H9 (cell line): ENCODE measurements at regions not wholly inside any gene's neighbourhood (a gene's known extent, or its start where the extent isn't known, plus 50 kb on each side); places are given as distances from the start of the nearest gene placed in this dataset.
A peak's percentile ranks its signal among the peaks of the same experiment; 100 is the strongest.

Experiments used
- DNase-seq: peaks from one replicate; pipeline ENCODE4 v3.0.0-alpha.2; 2017
- H2AFZ ChIP-seq: one replicate; pipeline ENCODE4 v1.6.1; 2013; ENCODE audit warnings: mild to moderate bottlenecking, low read length, control low read depth, moderate library complexity
- H2AK5ac ChIP-seq: 2 replicates; pipeline ENCODE4 v1.6.1; 2013; ENCODE audit warnings: low read length, control low read depth, mixed read lengths; ENCODE audit not compliant: insufficient read length
- H2BK120ac ChIP-seq: one replicate; pipeline ENCODE4 v1.6.1; 2013; ENCODE audit warnings: low read depth, mild to moderate bottlenecking, low read length, control low read depth, inconsistent platforms; ENCODE audit not compliant: poor library complexity, severe bottlenecking
- H2BK12ac ChIP-seq: 2 replicates; pipeline ENCODE4 v1.6.1; 2013; ENCODE audit warnings: low read length, control low read depth, mixed read lengths, low read depth; ENCODE audit not compliant: insufficient read length
- H2BK15ac ChIP-seq: 2 replicates; pipeline ENCODE4 v1.6.1; 2013; ENCODE audit warnings: low read depth, low read length, control low read depth
- H2BK20ac ChIP-seq: one replicate; pipeline ENCODE4 v1.6.1; 2013; ENCODE audit warnings: low read depth, mild to moderate bottlenecking, low read length, control low read depth, inconsistent platforms; ENCODE audit not compliant: poor library complexity, severe bottlenecking
- H2BK5ac ChIP-seq: 2 replicates; pipeline ENCODE4 v1.6.1; 2013; ENCODE audit warnings: low read length, control low read depth, mixed read lengths; ENCODE audit not compliant: insufficient read length
- H3K14ac ChIP-seq: 2 replicates; pipeline ENCODE4 v1.6.1; 2013; ENCODE audit warnings: low read length, control low read depth; ENCODE audit not compliant: insufficient read depth
- H3K18ac ChIP-seq: 2 replicates; pipeline ENCODE4 v1.6.1; 2013; ENCODE audit warnings: low read depth, mild to moderate bottlenecking, mixed read lengths, low read length, control low read depth; ENCODE audit not compliant: insufficient read length
- H3K23ac ChIP-seq: 2 replicates; pipeline ENCODE4 v1.6.1; 2013; ENCODE audit warnings: low read length, control low read depth, mixed read lengths, low read depth; ENCODE audit not compliant: insufficient read length
- H3K23me2 ChIP-seq: 2 replicates; pipeline ENCODE4 v1.6.1; 2013; ENCODE audit warnings: low read depth, mild to moderate bottlenecking, mixed read lengths, low read length, control low read depth; ENCODE audit not compliant: insufficient read length, poor library complexity, severe bottlenecking
- H3K27ac ChIP-seq: 2 replicates; pipeline ENCODE4 v1.5.1; 2013; ENCODE audit warnings: low read length, control low read depth, mixed read lengths, low read depth; ENCODE audit not compliant: insufficient read length
- H3K27me3 ChIP-seq: 2 replicates; pipeline ENCODE4 v1.6.1; 2013; ENCODE audit warnings: low read length, control low read depth, inconsistent platforms; ENCODE audit not compliant: insufficient read depth
- H3K4ac ChIP-seq: 2 replicates; pipeline ENCODE4 v1.6.1; 2013; ENCODE audit warnings: low read depth, mild to moderate bottlenecking, control low read depth, inconsistent platforms, low read length, moderate library complexity
- H3K4me1 ChIP-seq: 2 replicates; pipeline ENCODE4 v1.6.1; 2013; ENCODE audit warnings: low read length, control low read depth, inconsistent platforms; ENCODE audit not compliant: insufficient read depth
- H3K4me2 ChIP-seq: 2 replicates; pipeline ENCODE4 v1.6.1; 2013; ENCODE audit warnings: low read length, control low read depth, mixed read lengths; ENCODE audit not compliant: insufficient read length, insufficient read depth
- H3K56ac ChIP-seq: 2 replicates; pipeline ENCODE4 v1.6.1; 2013; ENCODE audit warnings: low read depth, mild to moderate bottlenecking, mixed read lengths, low read length, control low read depth; ENCODE audit not compliant: insufficient read length
- H3K79me1 ChIP-seq: 2 replicates; pipeline ENCODE4 v1.6.1; 2013; ENCODE audit warnings: low read depth, mild to moderate bottlenecking, moderate library complexity, low read length, control low read depth, inconsistent platforms; ENCODE audit not compliant: insufficient read depth, poor library complexity, severe bottlenecking
- H3K79me2 ChIP-seq: 2 replicates; pipeline ENCODE4 v1.6.1; 2013; ENCODE audit warnings: low read length, control low read depth, inconsistent platforms; ENCODE audit not compliant: insufficient read depth
- H3K9ac ChIP-seq: 2 replicates; pipeline ENCODE4 v1.6.1; 2013; ENCODE audit warnings: low read length, control low read depth, mixed read lengths; ENCODE audit not compliant: insufficient read length; ENCODE audit errors: extremely low read depth
- H3K9me3 ChIP-seq: one replicate; pipeline ENCODE4 v1.6.1; 2013; ENCODE audit warnings: low read depth, low read length, inconsistent platforms; ENCODE audit not compliant: control insufficient read depth
- H3T11ph ChIP-seq: one replicate; pipeline ENCODE4 v1.6.1; 2013; ENCODE audit warnings: mild to moderate bottlenecking, low read length, control low read depth, inconsistent platforms
- H4K20me1 ChIP-seq: one replicate; pipeline ENCODE4 v1.6.1; 2013; ENCODE audit not compliant: control insufficient read depth, insufficient read length, insufficient read depth
- H4K5ac ChIP-seq: 2 replicates; pipeline ENCODE4 v1.6.1; 2013; ENCODE audit warnings: low read depth, mild to moderate bottlenecking, mixed read lengths, low read length, control low read depth; ENCODE audit not compliant: insufficient read length
- H4K8ac ChIP-seq: replicated peaks from 2 replicates; pipeline ENCODE4 v1.6.1; 2013; ENCODE audit warnings: low read length, control low read depth, mixed read lengths, low read depth; ENCODE audit not compliant: insufficient read length
- H4K91ac ChIP-seq: 2 replicates; pipeline ENCODE4 v1.6.1; 2013; ENCODE audit warnings: low read depth, mild to moderate bottlenecking, moderate library complexity, mixed read lengths, low read length, control low read depth; ENCODE audit not compliant: insufficient read length
- H3K27ac Mint-ChIP-seq, 3 experiments: 2 replicates in 2 of 3; 3 replicates in 1 of 3; pipeline ENCODE4 v1.8.0; 2020 to 2021; ENCODE audit warnings: mixed read lengths in 3 of 3, mild to moderate bottlenecking in 1 of 3, moderate library complexity in 1 of 3
- H3K27me3 Mint-ChIP-seq: 2 replicates; pipeline ENCODE4 v1.8.0; 2021; ENCODE audit warnings: low read depth, mild to moderate bottlenecking, moderate library complexity, mixed read lengths
- H3K36me3 Mint-ChIP-seq, 3 experiments: 2 replicates in 2 of 3; 3 replicates in 1 of 3; pipeline ENCODE4 v1.8.0; 2020 to 2021; ENCODE audit warnings: low read depth in 3 of 3, mixed read lengths in 3 of 3; ENCODE audit not compliant: insufficient read depth in 1 of 3
- H3K4me1 Mint-ChIP-seq, 2 experiments: 2 replicates each; pipeline ENCODE4 v1.8.0; 2020; ENCODE audit warnings: mixed read lengths in 2 of 2
- H3K4me3 Mint-ChIP-seq, 2 experiments: 2 replicates in 1 of 2; 3 replicates in 1 of 2; pipeline ENCODE4 v1.8.0; 2020 to 2021; ENCODE audit warnings: mild to moderate bottlenecking in 2 of 2, mixed read lengths in 2 of 2, moderate library complexity in 1 of 2
- H3K9me3 Mint-ChIP-seq, 2 experiments: 2 replicates in 1 of 2; 3 replicates in 1 of 2; pipeline ENCODE4 v1.8.0; 2020; ENCODE audit warnings: mild to moderate bottlenecking in 2 of 2, mixed read lengths in 2 of 2, moderate library complexity in 1 of 2
- WGBS: extraction: QIAGEN DNeasy Blood & Tissue Kit; methylation state at CpG from one replicate; pipeline ENCODE4 v1.1.7; 2013; ENCODE audit warnings: missing lambda C conversion rate, low lambda C conversion rate, mixed read lengths; ENCODE audit not compliant: insufficient read length; ENCODE audit errors: extremely low coverage; 5-methylcytosine and 5-hydroxymethylcytosine counted together
- TF ChIP-seq, protein P1 (sequence below): fragments of 200-600 bp; sonication (generic); conservative IDR thresholded peaks from 3 replicates; pipeline ENCODE4 v1.8.0; 2021; ENCODE audit warnings: antibody characterized with exemption, mild to moderate bottlenecking

DNA sequence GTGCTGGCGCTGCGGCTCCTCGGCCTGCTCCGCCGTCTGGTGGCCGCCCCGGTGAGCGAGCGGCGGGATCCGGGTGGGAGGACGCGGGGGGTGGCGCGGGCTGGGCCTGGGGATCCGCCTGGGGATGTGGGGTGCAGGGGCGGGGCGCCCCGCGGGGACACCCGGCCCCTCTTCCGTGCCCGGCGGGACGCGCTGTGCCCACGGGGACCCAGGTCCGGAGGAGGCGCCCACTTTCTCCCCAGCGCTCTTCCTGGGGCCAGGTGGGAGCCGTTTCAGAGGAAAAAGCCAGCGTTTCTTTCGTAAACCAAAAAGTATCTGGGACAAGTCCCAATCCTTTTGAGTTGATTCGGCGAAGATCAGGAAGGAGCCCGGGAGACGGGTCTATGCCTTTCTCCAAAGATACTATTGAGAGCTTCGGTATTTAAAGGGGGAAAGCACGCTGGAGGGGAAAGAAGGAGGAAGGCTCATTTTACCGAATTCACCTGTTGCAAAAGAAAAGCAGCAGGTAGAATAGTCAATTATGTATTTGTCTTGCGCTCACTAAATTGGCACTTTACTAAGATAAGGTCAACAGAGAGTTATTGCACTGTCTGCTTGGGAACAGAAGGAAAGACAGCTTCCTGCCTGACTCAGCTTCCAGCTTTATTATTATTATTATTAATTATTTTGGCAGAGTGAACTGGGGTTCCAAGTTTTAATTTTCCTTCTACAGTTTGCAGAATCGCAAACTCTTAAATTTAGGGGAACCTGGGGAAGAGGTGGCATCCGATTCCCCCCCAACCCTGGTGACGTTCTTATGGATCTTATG lies 81.5 kb upstream of the CD99 start:
- Mint-ChIP-seq H3K27me3 (no peaks in the 10 kb centered on the region; the same call in 1 of the 2 replicates), H3K9me3 (peaks cover 0 to 3% of the 10 kb centered on the region in 2 experiments; a peak in 1 of 5 replicates), H3K36me3 (peaks cover 13 to 43% (median 24%) of the 10 kb centered on the region in 3 experiments; a peak in 6 of 7 replicates), H3K27ac (peak overlapping the region; percentile 28 to 89 (median 66); a peak in 3 of 7 replicates), H3K4me1 (peaks cover 24 to 26% of the 10 kb centered on the region in 2 experiments), H3K4me3 (peak overlapping the region; percentile 84 to 90)
- Histone ChIP-seq H3K4me1 (no peaks in the 10 kb centered on the region; the same call in 1 of the 2 replicates), H2BK15ac (no peak overlapping the region), H2BK5ac (no peak overlapping the region), H2AK5ac (no peak overlapping the region), H4K5ac (no peak overlapping the region), H3K14ac (no peak overlapping the region; the same call in 1 of the 2 replicates), H3K27me3 (no peaks in the 10 kb centered on the region), H3K9ac (peak overlapping the region; percentile 38), H2BK20ac (no peak overlapping the region), H3K23me2 (peaks cover 12% of the 10 kb centered on the region), H3K9me3 (no peaks in the 10 kb centered on the region), H3K27ac (no peak overlapping the region), H4K8ac (no peak overlapping the region), H3K4me2 (peak overlapping the region; percentile 89), H3K79me1 (no peaks in the 10 kb centered on the region), H3K18ac (no peak overlapping the region), H4K91ac (no peak overlapping the region), H3K56ac (no peak overlapping the region), H4K20me1 (no peaks in the 10 kb centered on the region), H2BK12ac (no peak overlapping the region), H3K79me2 (peaks cover 1% of the 10 kb centered on the region; the same call in 1 of the 2 replicates), H2BK120ac (no peak overlapping the region), H3T11ph (no peak overlapping the region), H3K4ac (no peak overlapping the region), H2AFZ (no peak overlapping the region), H3K23ac (no peak overlapping the region)
- no CpG with 5 or more reads among the region's 44 CpGs for WGBS
- DNase-seq = no peak
- TF ChIP-seq, protein P1, sequence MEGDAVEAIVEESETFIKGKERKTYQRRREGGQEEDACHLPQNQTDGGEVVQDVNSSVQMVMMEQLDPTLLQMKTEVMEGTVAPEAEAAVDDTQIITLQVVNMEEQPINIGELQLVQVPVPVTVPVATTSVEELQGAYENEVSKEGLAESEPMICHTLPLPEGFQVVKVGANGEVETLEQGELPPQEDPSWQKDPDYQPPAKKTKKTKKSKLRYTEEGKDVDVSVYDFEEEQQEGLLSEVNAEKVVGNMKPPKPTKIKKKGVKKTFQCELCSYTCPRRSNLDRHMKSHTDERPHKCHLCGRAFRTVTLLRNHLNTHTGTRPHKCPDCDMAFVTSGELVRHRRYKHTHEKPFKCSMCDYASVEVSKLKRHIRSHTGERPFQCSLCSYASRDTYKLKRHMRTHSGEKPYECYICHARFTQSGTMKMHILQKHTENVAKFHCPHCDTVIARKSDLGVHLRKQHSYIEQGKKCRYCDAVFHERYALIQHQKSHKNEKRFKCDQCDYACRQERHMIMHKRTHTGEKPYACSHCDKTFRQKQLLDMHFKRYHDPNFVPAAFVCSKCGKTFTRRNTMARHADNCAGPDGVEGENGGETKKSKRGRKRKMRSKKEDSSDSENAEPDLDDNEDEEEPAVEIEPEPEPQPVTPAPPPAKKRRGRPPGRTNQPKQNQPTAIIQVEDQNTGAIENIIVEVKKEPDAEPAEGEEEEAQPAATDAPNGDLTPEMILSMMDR = peak; percentile 33; the same call in 1 of the 3 replicates
